Mammary epithelial cell (primary cell): ENCODE measurements at regions not wholly inside any gene's neighbourhood (a gene's known extent, or its start where the extent isn't known, plus 50 kb on each side); places are given as distances from the start of the nearest gene placed in this dataset.
"Not testable (repeated sequence)": the region's sequence is repeated elsewhere in the genome, so short reads cannot be mapped to it uniquely, and the experiment has no call there.

Source experiments
- CTCF ChIP-seq, 2 donors: IDR thresholded peaks in 1 of 2; conservative IDR thresholded peaks in 1 of 2; 2 replicates each; pipeline ENCODE4 v1.5.1; 2011 to 2012; ENCODE audit warnings: inconsistent platforms in 2 of 2, low read length in 2 of 2, mild to moderate bottlenecking in 2 of 2, control low read depth in 1 of 2, low read depth in 1 of 2; ENCODE audit not compliant: insufficient read depth in 1 of 2; ENCODE audit errors: extremely low read depth in 1 of 2
- EZH2 ChIP-seq: IDR thresholded peaks from 2 replicates; pipeline ENCODE4 v1.6.1; 2012; ENCODE audit warnings: low read length, inconsistent platforms, borderline replicate concordance

GRCh38 chr15:24511598-24511997, 164.0 kb upstream of the NPAP1 start:
- TF ChIP-seq CTCF (conservative IDR thresholded peaks at IDR 0.05 in 1 of 2, IDR thresholded peaks at IDR 0.05 in 1 of 2; ENCODE audit: extremely low read depth in 1 of 2, insufficient read depth in 1 of 2, low read depth in 1 of 2, low read length in 2 of 2); EZH2: not testable (repeated sequence)
